ENCODE measurements at regions not wholly inside any gene's neighbourhood (a gene's known extent, or its start where the extent isn't known, plus 50 kb on each side); places are given as distances from the start of the nearest gene placed in this dataset.

DNA sequence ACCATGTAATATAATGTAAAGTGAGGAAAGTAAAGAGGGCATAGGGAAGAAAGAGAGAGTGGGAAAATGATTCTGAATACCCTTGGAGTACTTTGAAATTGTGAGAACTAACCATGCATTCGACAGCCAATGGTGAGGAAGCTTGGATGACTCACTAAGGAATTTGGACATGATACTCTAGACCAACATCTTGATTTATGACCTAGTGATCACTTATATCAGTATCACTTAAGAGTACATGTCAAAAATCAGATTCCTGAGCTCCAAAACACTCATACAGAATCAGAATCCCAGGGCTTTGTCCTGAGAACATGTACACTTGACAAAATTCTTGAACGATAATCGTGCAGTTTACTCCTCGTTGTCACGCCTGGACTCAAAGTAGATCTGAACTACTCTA lies 1899.8 kb upstream of the PIK3C3 start:
- TF ChIP-seq, protein P1, sequence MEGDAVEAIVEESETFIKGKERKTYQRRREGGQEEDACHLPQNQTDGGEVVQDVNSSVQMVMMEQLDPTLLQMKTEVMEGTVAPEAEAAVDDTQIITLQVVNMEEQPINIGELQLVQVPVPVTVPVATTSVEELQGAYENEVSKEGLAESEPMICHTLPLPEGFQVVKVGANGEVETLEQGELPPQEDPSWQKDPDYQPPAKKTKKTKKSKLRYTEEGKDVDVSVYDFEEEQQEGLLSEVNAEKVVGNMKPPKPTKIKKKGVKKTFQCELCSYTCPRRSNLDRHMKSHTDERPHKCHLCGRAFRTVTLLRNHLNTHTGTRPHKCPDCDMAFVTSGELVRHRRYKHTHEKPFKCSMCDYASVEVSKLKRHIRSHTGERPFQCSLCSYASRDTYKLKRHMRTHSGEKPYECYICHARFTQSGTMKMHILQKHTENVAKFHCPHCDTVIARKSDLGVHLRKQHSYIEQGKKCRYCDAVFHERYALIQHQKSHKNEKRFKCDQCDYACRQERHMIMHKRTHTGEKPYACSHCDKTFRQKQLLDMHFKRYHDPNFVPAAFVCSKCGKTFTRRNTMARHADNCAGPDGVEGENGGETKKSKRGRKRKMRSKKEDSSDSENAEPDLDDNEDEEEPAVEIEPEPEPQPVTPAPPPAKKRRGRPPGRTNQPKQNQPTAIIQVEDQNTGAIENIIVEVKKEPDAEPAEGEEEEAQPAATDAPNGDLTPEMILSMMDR (IDR thresholded peaks at IDR 0.05): no peak
- TF ChIP-seq POLR2A (IDR thresholded peaks at IDR 0.05): no peak

Data from Peyer's patch (tissue), 4 donors.